Daoy (cell line): ENCODE measurements at regions not wholly inside any gene's neighbourhood (a gene's known extent, or its start where the extent isn't known, plus 50 kb on each side); places are given as distances from the start of the nearest gene placed in this dataset.
"Not testable (repeated sequence)": the region's sequence is repeated elsewhere in the genome, so short reads cannot be mapped to it uniquely, and the experiment has no call there.

Source experiments
- DNase-seq: peaks from one replicate; pipeline ENCODE4 v3.0.0-alpha.2; 2015; ENCODE audit warnings: low read depth

- DNase-seq: no peak
Measured at GRCh38 chr18:33854086-33854826, 276.2 kb downstream of the ASXL3 start.

- DNase-seq: no peak
Measured at GRCh38 chr18:33853187-33853586, 275.2 kb downstream of the ASXL3 start.

GRCh38 chr18:33851546-33852078 lies 273.6 kb downstream of the ASXL3 start:
- DNase-seq: no peak

GRCh38 chr18:33849731-33850130 lies 271.7 kb downstream of the ASXL3 start:
- DNase-seq: no peak

- no peak for DNase-seq
Measured at GRCh38 chr18:33844232-33844631, 266.2 kb downstream of the ASXL3 start.

GRCh38 chr18:33841221-33841967 lies 263.4 kb downstream of the ASXL3 start:
- no peak for DNase-seq

- DNase-seq: no peak
Measured at GRCh38 chr18:33840212-33840593, 262.2 kb downstream of the ASXL3 start.

GRCh38 chr18:33839452-33840211 lies 261.6 kb downstream of the ASXL3 start:
- DNase-seq: peak; percentile 53

- DNase-seq: no peak
Measured at GRCh38 chr18:33838054-33838453, 260.0 kb downstream of the ASXL3 start.

GRCh38 chr18:33837191-33837590 lies 259.2 kb downstream of the ASXL3 start:
- DNase-seq: no peak

GRCh38 chr18:33836564-33836963 lies 258.5 kb downstream of the ASXL3 start:
- no peak for DNase-seq

- DNase-seq: no peak
Measured at GRCh38 chr18:33835419-33835818, 257.4 kb downstream of the ASXL3 start.

- no peak for DNase-seq
Measured at GRCh38 chr18:33833842-33834241, 255.8 kb downstream of the ASXL3 start.

GRCh38 chr18:33831424-33831823 lies 253.4 kb downstream of the ASXL3 start:
- DNase-seq: no peak

- no peak for DNase-seq
Measured at GRCh38 chr18:33830213-33830612, 252.2 kb downstream of the ASXL3 start.

- no peak for DNase-seq
Measured at GRCh38 chr18:33828949-33829348, 250.9 kb downstream of the ASXL3 start.

- no peak for DNase-seq
Measured at GRCh38 chr18:33826151-33826550, 248.1 kb downstream of the ASXL3 start.

- DNase-seq: peak; percentile 51
Measured at GRCh38 chr18:33821503-33821902, 243.5 kb downstream of the ASXL3 start.

GRCh38 chr18:33820517-33821371 lies 242.7 kb downstream of the ASXL3 start:
- peak; percentile 7 for DNase-seq

GRCh38 chr18:33819692-33820343 lies 241.8 kb downstream of the ASXL3 start:
- not testable (repeated sequence) for DNase-seq

GRCh38 chr18:33818145-33818544 lies 240.1 kb downstream of the ASXL3 start:
- no peak for DNase-seq
